H1 (cell line): ENCODE measurements at regions not wholly inside any gene's neighbourhood (a gene's known extent, or its start where the extent isn't known, plus 50 kb on each side); places are given as distances from the start of the nearest gene placed in this dataset.

Source experiments
- ATF3 ChIP-seq: IDR thresholded peaks from 2 replicates; pipeline ENCODE4 v1.6.1; 2011; ENCODE audit warnings: low read depth, mild to moderate bottlenecking, low read length; ENCODE audit not compliant: insufficient read depth
- BRCA1 ChIP-seq: IDR thresholded peaks from 2 replicates; pipeline ENCODE4 v1.6.1; 2012; ENCODE audit warnings: low read depth, low read length, improper control_type of control experiment
- EGR1 ChIP-seq: IDR thresholded peaks from 2 replicates; pipeline ENCODE4 v1.6.1; 2011; ENCODE audit warnings: low read depth, low read length, borderline replicate concordance
- HDAC2 ChIP-seq, 2 experiments: fragments of 300-600 bp in 1 of 2; sonication (generic) in 1 of 2; IDR thresholded peaks; 2 replicates each; pipeline ENCODE4 v1.6.1; 2011 to 2012; ENCODE audit warnings: low read depth in 2 of 2, low read length in 2 of 2, mild to moderate bottlenecking in 2 of 2, moderate library complexity in 2 of 2, borderline replicate concordance in 1 of 2, inconsistent platforms in 1 of 2
- POU5F1 ChIP-seq: IDR thresholded peaks from 2 replicates; pipeline ENCODE4 v1.6.1; 2011; ENCODE audit warnings: low read depth, mild to moderate bottlenecking, low read length, moderate library complexity
- TAF1 ChIP-seq: IDR thresholded peaks from 2 replicates; pipeline ENCODE4 v1.6.1; 2011; ENCODE audit warnings: mild to moderate bottlenecking, low read depth, low read length
- ZNF274 ChIP-seq: IDR thresholded peaks from 2 replicates; pipeline ENCODE4 v1.7.0; 2012; ENCODE audit warnings: low read length, borderline replicate concordance; ENCODE audit errors: extremely low read depth

DNA sequence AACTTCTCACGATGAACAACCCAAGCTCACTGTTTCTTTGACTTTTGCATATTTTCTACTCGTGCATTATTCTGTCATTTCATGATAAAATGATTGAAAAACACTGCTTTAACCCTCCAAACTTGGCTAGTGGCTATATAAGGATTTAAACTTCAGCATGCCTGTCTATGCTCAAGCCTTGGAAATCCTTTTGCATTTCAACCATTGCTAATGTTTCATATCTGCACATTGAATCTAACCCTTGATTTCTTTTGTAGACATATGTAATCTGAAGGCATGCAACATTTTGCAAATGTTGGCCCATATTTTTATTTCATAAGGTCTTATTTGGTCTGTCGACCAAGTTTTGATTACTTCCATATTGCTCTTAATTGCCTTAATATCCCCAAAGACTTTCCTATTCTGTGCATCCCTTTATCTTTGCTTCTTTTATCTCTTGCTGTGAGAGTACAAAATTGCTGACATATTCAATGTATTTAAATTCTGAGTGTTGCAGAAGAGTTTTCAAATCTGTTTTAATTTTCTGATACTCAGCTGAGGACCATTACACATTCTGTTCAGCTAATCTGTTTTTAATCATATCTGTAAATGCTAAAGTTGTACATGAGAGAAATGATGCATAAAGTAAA lies 403.7 kb upstream of the ZNF608 start (continued):
- TF ChIP-seq ZNF274 (no peak), EGR1 (no peak), TAF1 (no peak), ATF3 (no peak), BRCA1 (no peak), HDAC2 (IDR thresholded peaks at IDR 0.05; ENCODE audit: borderline replicate concordance in 1 of 2, low read depth in 2 of 2, low read length in 2 of 2) (no peak), POU5F1 (no peak)
